A549 (cell line): ENCODE measurements at regions not wholly inside any gene's neighbourhood (a gene's known extent, or its start where the extent isn't known, plus 50 kb on each side); places are given as distances from the start of the nearest gene placed in this dataset.

Experiments
- ATAC-seq, 2 experiments: fragments of 200-7000 bp in 1 of 2; fragments of >200 bp in 1 of 2; cut with Nextera tagmentation in 1 of 2; cut with Tn5 transposase in 1 of 2; 3 replicates each; pipeline versions ENCODE4 v1.8.0 to v1.9.1; 2018 to 2020; ENCODE audit warnings: mild to moderate bottlenecking in 1 of 2, moderate library complexity in 1 of 2
- CTCF ChIA-PET: fragments of 300-600 bp; sonication (Branson Sonifier 250); formaldehyde crosslinking; extraction: SDS; loops from one replicate; lab custom pipeline; 2021; ENCODE audit warnings: antibody characterized with exemption, inconsistent platforms; lab: Yijun Ruan, JAX
- POLR2A ChIA-PET: fragments of 350-600 bp; formaldehyde crosslinking; extraction: SDS; loops from one replicate; lab custom pipeline; 2021; ENCODE audit warnings: antibody characterized with exemption, inconsistent platforms; lab: Yijun Ruan, JAX
- DNase-seq, 2 experiments: peaks; one replicate each; pipeline versions ENCODE4 v3.0.0 to v3.0.0-alpha.2; 2011 to 2016; ENCODE audit warnings: low read depth in 1 of 2, low spot score in 1 of 2
- FAIRE-seq: peaks from 2 replicates; lab custom pipeline; 2011; peaks lifted over from hg19 to GRCh38; lab: Jason Lieb, UNC
- H3K27ac ChIP-seq, 2 experiments: fragments of >200 bp; sonication (Bioruptor Twin); formaldehyde crosslinking; 3 replicates each; pipeline ENCODE4 v1.5.1; 2016 to 2017
- H3K4me1 ChIP-seq: fragments of >200 bp; sonication (Bioruptor Twin); formaldehyde crosslinking; 3 replicates; pipeline ENCODE4 v1.6.1; 2016
- H3K4me2 ChIP-seq: fragments of >200 bp; sonication (Bioruptor Twin); formaldehyde crosslinking; 3 replicates; pipeline ENCODE4 v1.6.1; 2016
- H3K4me3 ChIP-seq: fragments of >200 bp; sonication (Bioruptor Twin); formaldehyde crosslinking; 3 replicates; pipeline ENCODE4 v1.5.1; 2016
- H3K9me3 ChIP-seq: fragments of >200 bp; sonication (Bioruptor Twin); formaldehyde crosslinking; 3 replicates; pipeline ENCODE4 v1.6.1; 2016
- CBX2 ChIP-seq: fragments of 200-600 bp; sonication (generic); IDR thresholded peaks from 2 replicates; pipeline ENCODE4 v1.6.1; 2016; ENCODE audit warnings: low read depth, mild to moderate bottlenecking, borderline replicate concordance
- FOXS1 ChIP-seq: fragments of 250-450 bp; sonication (Bioruptor Pico); IDR thresholded peaks from 2 replicates; pipeline ENCODE4 v1.5.0; 2020; ENCODE audit warnings: mild to moderate bottlenecking, moderate library complexity
- KDM1A ChIP-seq: fragments of 200-600 bp; sonication (generic); IDR thresholded peaks from 2 replicates; pipeline ENCODE4 v1.6.1; 2016; ENCODE audit warnings: low read depth, mild to moderate bottlenecking
- KDM5A ChIP-seq: fragments of 200-600 bp; sonication (generic); IDR thresholded peaks from 2 replicates; pipeline ENCODE4 v1.6.1; 2016; ENCODE audit warnings: antibody characterized with exemption, mild to moderate bottlenecking
- MAFK ChIP-seq: fragments of 450-650 bp; IDR thresholded peaks from 2 replicates; pipeline ENCODE4 v1.6.1; 2014; ENCODE audit not compliant: partially characterized antibody
- PHF8 ChIP-seq: fragments of 200-600 bp; sonication (generic); IDR thresholded peaks from 2 replicates; pipeline ENCODE4 v1.6.1; 2016; ENCODE audit warnings: low read depth, mild to moderate bottlenecking, antibody characterized with exemption, moderate library complexity, borderline replicate concordance
- RARB ChIP-seq: fragments of 250-450 bp; sonication (Bioruptor Pico); IDR thresholded peaks from 2 replicates; pipeline ENCODE4 v1.8.0; 2021; ENCODE audit warnings: mild to moderate bottlenecking, moderate library complexity
- SREBF2 ChIP-seq: fragments of 450-650 bp; IDR thresholded peaks from 2 replicates; pipeline ENCODE4 v1.6.1; 2014; ENCODE audit warnings: mild to moderate bottlenecking, moderate library complexity
- TFCP2L1 ChIP-seq: fragments of 250-450 bp; sonication (Bioruptor Pico); IDR thresholded peaks from 2 replicates; pipeline ENCODE4 v1.5.0; 2021; ENCODE audit warnings: mild to moderate bottlenecking
- ZFP36 ChIP-seq: fragments of 450-650 bp; IDR thresholded peaks from 2 replicates; pipeline ENCODE4 v1.6.1; 2014; ENCODE audit warnings: borderline replicate concordance; ENCODE audit not compliant: partially characterized antibody
- ZSCAN20 ChIP-seq: fragments of 250-450 bp; sonication (Bioruptor Pico); IDR thresholded peaks from 2 replicates; pipeline ENCODE4 v1.8.0; 2022; ENCODE audit warnings: mild to moderate bottlenecking, moderate library complexity
- WGBS: methylation state at CpG from one replicate; pipeline ENCODE4 v1.1.6; 2017; ENCODE audit errors: missing lambda C conversion rate; 5-methylcytosine and 5-hydroxymethylcytosine counted together
- TF ChIP-seq, protein P1 (sequence below): fragments of 200-600 bp; sonication (generic); IDR thresholded peaks from 2 replicates; pipeline ENCODE4 v1.6.1; 2016; ENCODE audit warnings: antibody characterized with exemption, mild to moderate bottlenecking, moderate library complexity
- TF ChIP-seq, protein P2 (sequence below): fragments of 250-450 bp; sonication (Bioruptor Pico); IDR thresholded peaks from 2 replicates; pipeline ENCODE4 v1.5.0; 2020; ENCODE audit warnings: low read depth, mild to moderate bottlenecking, moderate library complexity
- TF ChIP-seq, protein P3 (sequence below): IDR thresholded peaks from 2 replicates; pipeline ENCODE4 v1.6.1; 2012
- TF ChIP-seq, protein P4 (sequence below): fragments of 250-450 bp; sonication (Bioruptor Pico); IDR thresholded peaks from 2 replicates; pipeline ENCODE4 v1.5.0; 2021; ENCODE audit warnings: mild to moderate bottlenecking, moderate library complexity, borderline replicate concordance
- TF ChIP-seq, protein P5 (sequence below): fragments of >200 bp; sonication (Bioruptor Twin); formaldehyde crosslinking; IDR thresholded peaks from 2 replicates; pipeline ENCODE4 v1.6.1; 2016

DNA sequence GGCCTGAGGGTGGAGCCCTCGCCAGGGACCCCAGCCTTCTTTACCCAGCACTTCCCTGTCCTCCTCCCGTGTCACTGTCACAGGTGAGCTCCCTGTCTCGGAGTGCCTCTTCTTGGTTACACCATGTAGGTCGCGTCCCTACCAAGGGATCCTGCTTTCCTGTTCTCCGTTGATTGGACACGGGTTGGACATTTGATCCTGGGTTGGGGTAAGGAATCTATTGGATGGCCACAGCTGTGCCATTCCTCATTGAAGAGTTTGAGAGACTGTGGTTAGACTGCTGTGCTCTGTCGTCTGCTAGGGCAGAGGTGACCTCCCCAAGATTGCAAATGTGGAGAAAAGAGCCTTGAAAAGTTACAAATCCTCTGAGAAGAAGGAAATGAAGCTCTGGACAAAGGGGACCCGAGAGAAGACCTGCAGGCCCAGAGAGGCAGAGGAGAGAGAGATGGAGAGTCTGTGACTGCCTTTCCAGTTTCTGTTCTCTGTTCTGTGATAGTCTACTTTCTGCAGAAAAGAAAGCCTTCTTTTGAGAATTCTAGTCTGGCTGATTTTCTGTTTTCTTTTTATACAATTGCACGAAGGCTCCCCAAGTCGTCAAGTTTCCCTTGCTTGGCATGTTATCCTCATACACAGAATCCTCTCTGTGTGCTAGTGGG, 325.7 kb upstream of the RGMA start (continued):
- TF ChIP-seq, protein P1, sequence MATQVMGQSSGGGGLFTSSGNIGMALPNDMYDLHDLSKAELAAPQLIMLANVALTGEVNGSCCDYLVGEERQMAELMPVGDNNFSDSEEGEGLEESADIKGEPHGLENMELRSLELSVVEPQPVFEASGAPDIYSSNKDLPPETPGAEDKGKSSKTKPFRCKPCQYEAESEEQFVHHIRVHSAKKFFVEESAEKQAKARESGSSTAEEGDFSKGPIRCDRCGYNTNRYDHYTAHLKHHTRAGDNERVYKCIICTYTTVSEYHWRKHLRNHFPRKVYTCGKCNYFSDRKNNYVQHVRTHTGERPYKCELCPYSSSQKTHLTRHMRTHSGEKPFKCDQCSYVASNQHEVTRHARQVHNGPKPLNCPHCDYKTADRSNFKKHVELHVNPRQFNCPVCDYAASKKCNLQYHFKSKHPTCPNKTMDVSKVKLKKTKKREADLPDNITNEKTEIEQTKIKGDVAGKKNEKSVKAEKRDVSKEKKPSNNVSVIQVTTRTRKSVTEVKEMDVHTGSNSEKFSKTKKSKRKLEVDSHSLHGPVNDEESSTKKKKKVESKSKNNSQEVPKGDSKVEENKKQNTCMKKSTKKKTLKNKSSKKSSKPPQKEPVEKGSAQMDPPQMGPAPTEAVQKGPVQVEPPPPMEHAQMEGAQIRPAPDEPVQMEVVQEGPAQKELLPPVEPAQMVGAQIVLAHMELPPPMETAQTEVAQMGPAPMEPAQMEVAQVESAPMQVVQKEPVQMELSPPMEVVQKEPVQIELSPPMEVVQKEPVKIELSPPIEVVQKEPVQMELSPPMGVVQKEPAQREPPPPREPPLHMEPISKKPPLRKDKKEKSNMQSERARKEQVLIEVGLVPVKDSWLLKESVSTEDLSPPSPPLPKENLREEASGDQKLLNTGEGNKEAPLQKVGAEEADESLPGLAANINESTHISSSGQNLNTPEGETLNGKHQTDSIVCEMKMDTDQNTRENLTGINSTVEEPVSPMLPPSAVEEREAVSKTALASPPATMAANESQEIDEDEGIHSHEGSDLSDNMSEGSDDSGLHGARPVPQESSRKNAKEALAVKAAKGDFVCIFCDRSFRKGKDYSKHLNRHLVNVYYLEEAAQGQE, result no peak
- TF ChIP-seq SREBF2, result no peak
- TF ChIP-seq, protein P2, sequence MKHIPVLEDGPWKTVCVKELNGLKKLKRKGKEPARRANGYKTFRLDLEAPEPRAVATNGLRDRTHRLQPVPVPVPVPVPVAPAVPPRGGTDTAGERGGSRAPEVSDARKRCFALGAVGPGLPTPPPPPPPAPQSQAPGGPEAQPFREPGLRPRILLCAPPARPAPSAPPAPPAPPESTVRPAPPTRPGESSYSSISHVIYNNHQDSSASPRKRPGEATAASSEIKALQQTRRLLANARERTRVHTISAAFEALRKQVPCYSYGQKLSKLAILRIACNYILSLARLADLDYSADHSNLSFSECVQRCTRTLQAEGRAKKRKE (CRISPR knock-in tag), result no peak
- no peak for TF ChIP-seq KDM1A

DNA sequence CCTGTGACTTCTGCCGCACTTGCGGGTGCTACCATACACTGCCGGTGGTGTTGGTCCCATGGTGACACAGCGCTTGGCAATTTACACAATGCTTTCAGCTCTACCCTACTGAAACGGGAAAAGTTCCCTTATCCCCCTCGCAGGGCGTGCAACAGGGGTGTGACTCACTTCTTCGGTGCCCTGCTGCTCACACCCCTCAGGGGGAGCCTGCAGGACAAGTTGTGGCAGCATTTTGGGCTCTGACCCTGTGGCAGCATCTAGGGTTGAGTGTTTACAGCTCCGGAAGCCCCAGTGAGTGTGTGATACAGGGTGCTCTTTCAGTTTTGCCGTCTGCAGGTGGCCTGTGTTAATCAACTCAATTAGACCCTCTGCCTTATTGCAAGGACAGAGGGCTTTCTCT, 324.7 kb upstream of the RGMA start:
- ATAC-seq (no peak), DNase-seq (no peak), FAIRE-seq (no peak)
- H3K4me3 ChIP-seq, result no peak overlapping the region
- ChIA-PET CTCF (interaction anchor here (0.7 to 1.9 kb wide), 2 partner anchors 9 to 15 kb away, joined by 3 to 6 read pairs; no protein-coding TSS in a partner anchor), POLR2A (no interaction called here)
- TF ChIP-seq TFCP2L1 (CRISPR knock-in tag) (no peak), ZFP36 (no peak), PHF8 (no peak), ZSCAN20 (CRISPR knock-in tag) (no peak)
- TF ChIP-seq, protein P3, sequence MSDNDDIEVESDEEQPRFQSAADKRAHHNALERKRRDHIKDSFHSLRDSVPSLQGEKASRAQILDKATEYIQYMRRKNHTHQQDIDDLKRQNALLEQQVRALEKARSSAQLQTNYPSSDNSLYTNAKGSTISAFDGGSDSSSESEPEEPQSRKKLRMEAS, result no peak
- H3K4me2 ChIP-seq, result no peak overlapping the region
- no peaks in the 10 kb centered on the region for H3K9me3 ChIP-seq
- 28% methylated on average over 10 of the region's 10 CpGs for WGBS
- no peaks in the 10 kb centered on the region for H3K4me1 ChIP-seq
- H3K27ac ChIP-seq, result no peak overlapping the region

DNA sequence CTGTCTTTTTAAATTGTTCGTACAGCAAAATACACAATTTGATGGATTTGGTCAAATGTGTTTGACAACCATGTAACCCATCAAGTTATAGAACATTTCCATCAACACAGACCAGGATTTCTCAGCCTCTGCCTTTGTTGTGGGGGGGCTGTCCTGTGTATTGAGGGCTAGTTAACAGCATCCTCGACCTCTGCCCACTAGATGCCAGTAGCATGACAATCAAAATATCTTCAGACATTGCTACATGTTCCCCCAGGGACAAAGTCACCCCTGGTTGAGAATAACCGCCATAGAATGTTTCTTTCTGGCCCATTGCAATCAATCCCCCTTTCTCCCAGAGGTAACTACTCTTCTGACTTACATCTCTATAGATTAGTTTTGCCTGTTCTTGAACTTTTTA, 310.1 kb upstream of the RGMA start:
- no peak overlapping the region for H3K4me3 ChIP-seq
- H3K9me3 ChIP-seq, result no peaks in the 10 kb centered on the region
- H3K27ac ChIP-seq, result no peak overlapping the region
- ChIA-PET POLR2A (no interaction called here), CTCF (interaction anchor here (0.6 kb wide), 1 partner anchor 1008 kb away, joined by 4 read pairs; no protein-coding TSS in a partner anchor)
- DNase-seq (no peak), ATAC-seq (no peak), FAIRE-seq (no peak)
- TF ChIP-seq CBX2 (no peak), KDM5A (no peak), RARB (no peak), FOXS1 (CRISPR knock-in tag) (no peak), MAFK (no peak)
- TF ChIP-seq, protein P4, sequence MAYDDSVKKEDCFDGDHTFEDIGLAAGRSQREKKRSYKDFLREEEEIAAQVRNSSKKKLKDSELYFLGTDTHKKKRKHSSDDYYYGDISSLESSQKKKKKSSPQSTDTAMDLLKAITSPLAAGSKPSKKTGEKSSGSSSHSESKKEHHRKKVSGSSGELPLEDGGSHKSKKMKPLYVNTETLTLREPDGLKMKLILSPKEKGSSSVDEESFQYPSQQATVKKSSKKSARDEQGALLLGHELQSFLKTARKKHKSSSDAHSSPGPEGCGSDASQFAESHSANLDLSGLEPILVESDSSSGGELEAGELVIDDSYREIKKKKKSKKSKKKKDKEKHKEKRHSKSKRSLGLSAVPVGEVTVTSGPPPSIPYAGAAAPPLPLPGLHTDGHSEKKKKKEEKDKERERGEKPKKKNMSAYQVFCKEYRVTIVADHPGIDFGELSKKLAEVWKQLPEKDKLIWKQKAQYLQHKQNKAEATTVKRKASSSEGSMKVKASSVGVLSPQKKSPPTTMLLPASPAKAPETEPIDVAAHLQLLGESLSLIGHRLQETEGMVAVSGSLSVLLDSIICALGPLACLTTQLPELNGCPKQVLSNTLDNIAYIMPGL (CRISPR knock-in tag), result no peak
- TF ChIP-seq, protein P5, sequence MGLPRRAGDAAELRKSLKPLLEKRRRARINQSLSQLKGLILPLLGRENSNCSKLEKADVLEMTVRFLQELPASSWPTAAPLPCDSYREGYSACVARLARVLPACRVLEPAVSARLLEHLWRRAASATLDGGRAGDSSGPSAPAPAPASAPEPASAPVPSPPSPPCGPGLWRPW, result no peak
- no peak overlapping the region for H3K4me2 ChIP-seq
- no peaks in the 10 kb centered on the region for H3K4me1 ChIP-seq
- 9% methylated on average over 3 of the region's 3 CpGs for WGBS
